IMR-90 (cell line): ENCODE measurements at regions not wholly inside any gene's neighbourhood (a gene's known extent, or its start where the extent isn't known, plus 50 kb on each side); places are given as distances from the start of the nearest gene placed in this dataset.

Experiments
- ATAC-seq: fragments of 200-7000 bp; cut with Tn5 transposase; 2 replicates; pipeline ENCODE4 v1.9.1; 2020; ENCODE audit warnings: low read depth, mild to moderate bottlenecking, moderate library complexity
- BruUV-seq: library from RNA; stranded (reverse); fragments of 400-500 nt; replicated peaks from 2 replicates; lab custom pipeline; 2021; lab: Mats Ljungman, UMichigan
- CTCF ChIA-PET: fragments of 300-600 bp; formaldehyde crosslinking; extraction: SDS; loops from one replicate; lab custom pipeline; 2021; ENCODE audit warnings: antibody characterized with exemption; lab: Yijun Ruan, JAX
- POLR2A ChIA-PET: fragments of 300-600 bp; sonication (Branson Sonifier 250); formaldehyde crosslinking; loops from one replicate; lab custom pipeline; 2022; ENCODE audit warnings: antibody characterized with exemption; ENCODE audit not compliant: unreplicated experiment; lab: Charles Lee
- DNase-seq: peaks from one replicate; pipeline ENCODE4 v3.0.0; 2013
- H2AFZ ChIP-seq: replicated peaks from 2 replicates; pipeline ENCODE3; 2013; ENCODE audit warnings: low read length, mild to moderate bottlenecking; ENCODE audit not compliant: poor library complexity
- H2AK5ac ChIP-seq: 2 replicates; pipeline ENCODE4 v1.6.1; 2013; ENCODE audit warnings: low read depth, low read length, inconsistent platforms
- H2AK9ac ChIP-seq: replicated peaks from 2 replicates; pipeline ENCODE3; 2013; ENCODE audit warnings: mild to moderate bottlenecking, low read depth, low read length, moderate library complexity; ENCODE audit not compliant: poor library complexity
- H2BK120ac ChIP-seq: 2 replicates; pipeline ENCODE4 v1.6.1; 2013; ENCODE audit warnings: low read depth, low read length, inconsistent platforms
- H2BK15ac ChIP-seq: 3 replicates; pipeline ENCODE4 v1.6.1; 2013; ENCODE audit warnings: low read depth, low read length, inconsistent platforms
- H2BK20ac ChIP-seq: 2 replicates; pipeline ENCODE4 v1.6.1; 2013; ENCODE audit warnings: low read depth, mild to moderate bottlenecking, inconsistent platforms, low read length, moderate library complexity
- H2BK5ac ChIP-seq: 2 replicates; pipeline ENCODE4 v1.6.1; 2013; ENCODE audit warnings: mild to moderate bottlenecking, low read depth, low read length, inconsistent platforms; ENCODE audit not compliant: poor library complexity, severe bottlenecking
- H3K14ac ChIP-seq: replicated peaks from 2 replicates; pipeline ENCODE4 v1.6.1; 2013; ENCODE audit warnings: low read depth, low read length, inconsistent platforms
- H3K18ac ChIP-seq: 2 replicates; pipeline ENCODE4 v1.6.1; 2013; ENCODE audit warnings: low read depth, low read length, control low read depth
- H3K23ac ChIP-seq: 2 replicates; pipeline ENCODE4 v1.6.1; 2013; ENCODE audit warnings: low read depth, low read length, inconsistent platforms
- H3K27ac ChIP-seq: 2 replicates; pipeline ENCODE4 v1.5.1; 2013; ENCODE audit warnings: mild to moderate bottlenecking, control low read depth, low read length; ENCODE audit not compliant: insufficient read depth
- H3K27me3 ChIP-seq: 2 replicates; pipeline ENCODE4 v1.6.1; 2013; ENCODE audit warnings: low read length; ENCODE audit not compliant: control insufficient read depth, insufficient read depth
- H3K36me3 ChIP-seq: 2 replicates; pipeline ENCODE4 v1.6.1; 2013; ENCODE audit warnings: low read length, mixed read lengths; ENCODE audit not compliant: control insufficient read depth, insufficient read depth
- H3K4ac ChIP-seq: 2 replicates; pipeline ENCODE4 v1.6.1; 2013; ENCODE audit warnings: low read depth, low read length, inconsistent platforms
- H3K4me1 ChIP-seq: 2 replicates; pipeline ENCODE4 v1.6.1; 2013; ENCODE audit warnings: low read length, mixed read lengths; ENCODE audit not compliant: control insufficient read depth, insufficient read depth
- H3K4me2 ChIP-seq: 2 replicates; pipeline ENCODE4 v1.6.1; 2013; ENCODE audit warnings: low read depth, mild to moderate bottlenecking, control low read depth, low read length, moderate library complexity
- H3K4me3 ChIP-seq: 2 replicates; pipeline ENCODE4 v1.5.1; 2013; ENCODE audit warnings: low read depth, mild to moderate bottlenecking, control low read depth, low read length, moderate library complexity; ENCODE audit not compliant: insufficient read depth
- H3K56ac ChIP-seq: 2 replicates; pipeline ENCODE4 v1.6.1; 2013; ENCODE audit warnings: low read length, inconsistent platforms; ENCODE audit not compliant: insufficient read depth; ENCODE audit errors: extremely low read depth
- H3K79me1 ChIP-seq, 2 experiments: 2 replicates each; pipeline ENCODE4 v1.6.1; 2013; ENCODE audit warnings: low read length in 2 of 2, inconsistent platforms in 1 of 2, low read depth in 1 of 2
- H3K9ac ChIP-seq: 2 replicates; pipeline ENCODE4 v1.6.1; 2013; ENCODE audit warnings: low read depth, low read length, control low read depth
- H3K9me1 ChIP-seq: 2 replicates; pipeline ENCODE4 v1.6.1; 2013; ENCODE audit warnings: low read length, inconsistent platforms; ENCODE audit not compliant: insufficient read depth
- H3K9me3 ChIP-seq: 2 replicates; pipeline ENCODE4 v1.6.1; 2013; ENCODE audit warnings: low read length; ENCODE audit not compliant: control insufficient read depth, insufficient read depth
- H4K20me1 ChIP-seq: 2 replicates; pipeline ENCODE4 v1.6.1; 2013; ENCODE audit warnings: low read length, inconsistent platforms; ENCODE audit not compliant: insufficient read depth
- H4K5ac ChIP-seq: 2 replicates; pipeline ENCODE4 v1.6.1; 2013; ENCODE audit warnings: mild to moderate bottlenecking, low read depth, low read length, control low read depth
- H4K8ac ChIP-seq, 2 experiments: 2 replicates each; pipeline ENCODE4 v1.6.1; 2013; ENCODE audit warnings: low read depth in 2 of 2, low read length in 2 of 2, control low read depth in 1 of 2, inconsistent platforms in 1 of 2
- H4K91ac ChIP-seq: 2 replicates; pipeline ENCODE4 v1.6.1; 2013; ENCODE audit warnings: low read depth, low read length, inconsistent platforms; ENCODE audit not compliant: insufficient read depth
- CHD1 ChIP-seq: IDR thresholded peaks from 2 replicates; pipeline ENCODE4 v1.6.1; 2012; ENCODE audit warnings: low read depth, low read length, improper control_type of control experiment
- FOS ChIP-seq: fragments of 150-350 bp; IDR thresholded peaks from 2 replicates; pipeline ENCODE4 v1.6.1; 2016; ENCODE audit warnings: low read depth, low read length
- MAZ ChIP-seq: IDR thresholded peaks from 2 replicates; pipeline ENCODE4 v1.6.1; 2012; ENCODE audit warnings: low read depth, mild to moderate bottlenecking, low read length, improper control_type of control experiment, moderate library complexity, borderline replicate concordance
- WGBS, 2 experiments: methylation state at CpG; one replicate each; pipeline versions ENCODE4 v1.1.5 to v1.1.7; 2013; ENCODE audit warnings: missing lambda C conversion rate in 2 of 2; ENCODE audit not compliant: insufficient read length in 1 of 2; ENCODE audit errors: extremely low coverage in 2 of 2; 5-methylcytosine and 5-hydroxymethylcytosine counted together
- dilution Hi-C: fragments of 300-500 bp; cut with HindIII; formaldehyde crosslinking; loops from one replicate; pipeline ENCODE4 v1.14.3; 2018; ENCODE audit warnings: low sequenced_read_pairs; ENCODE audit not compliant: unreplicated experiment
- in situ Hi-C: fragments of 300-500 bp; cut with MboI; formaldehyde crosslinking; loops from 3 replicates; pipeline ENCODE4 v1.14.3; 2019; ENCODE audit warnings: low sequenced_read_pairs, inconsistent platforms, mixed read lengths
- intact Hi-C: fragments of 100-400 bp; cut with micrococcal nuclease; formaldehyde crosslinking; loops from 2 replicates; pipeline ENCODE4 v1.10.0; 2022

DNA sequence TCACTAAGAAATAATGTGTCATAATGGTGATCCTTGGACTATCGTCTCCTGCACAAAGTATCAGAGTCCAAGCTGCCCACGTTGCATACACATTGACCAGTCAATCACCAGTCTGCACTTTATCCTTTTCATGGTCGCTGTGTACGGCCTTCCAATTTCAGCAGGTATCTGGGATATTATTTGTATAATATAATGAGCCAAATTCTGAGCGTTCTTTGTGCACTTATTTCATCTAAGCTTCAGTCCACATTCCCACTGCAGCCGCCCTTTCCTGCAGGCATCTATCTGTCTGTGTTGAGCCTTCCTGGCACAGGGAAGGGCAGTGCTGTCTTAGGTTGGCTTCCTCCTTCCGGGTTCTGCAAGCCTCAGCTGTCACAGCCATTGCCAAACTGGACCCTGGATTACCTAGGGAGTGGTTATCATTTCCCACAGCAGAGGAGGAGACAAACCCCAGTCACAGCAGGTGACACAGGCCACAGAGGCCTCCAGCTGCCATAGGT, 174.3 kb downstream of the TTLL2 start:
- H3K4me2 ChIP-seq = no peak overlapping the region
- H2AK9ac ChIP-seq = no peak overlapping the region
- no peak overlapping the region for H2AFZ ChIP-seq
- ATAC-seq (no peak), DNase-seq (no peak)
- H3K56ac ChIP-seq = no peak overlapping the region
- no peak overlapping the region for H3K4ac ChIP-seq
- no peak overlapping the region for H3K4me3 ChIP-seq
- H2BK15ac ChIP-seq = no peak overlapping the region
- POLR2A ChIA-PET = no interaction called here
- dilution Hi-C loops (no loop called here), in situ Hi-C loops (no loop called here), intact Hi-C loops (no loop called here)
- H4K20me1 ChIP-seq = no peaks in the 10 kb centered on the region
- no peak overlapping the region for H4K5ac ChIP-seq
- H3K9me3 ChIP-seq = peaks cover 61% of the 10 kb centered on the region
- H2BK5ac ChIP-seq = no peak overlapping the region
- no peak overlapping the region for H3K23ac ChIP-seq
- H4K91ac ChIP-seq = no peak overlapping the region
- no peaks in the 10 kb centered on the region for H3K4me1 ChIP-seq
- H3K14ac ChIP-seq = no peak overlapping the region
- no peak for TF ChIP-seq MAZ
- no peak for TF ChIP-seq CHD1
- TF ChIP-seq FOS = no peak
- H2BK120ac ChIP-seq = no peak overlapping the region
- H3K36me3 ChIP-seq = no peaks in the 10 kb centered on the region
- no peak overlapping the region for H3K9ac ChIP-seq
- no peaks in the 10 kb centered on the region for H3K79me1 ChIP-seq
- no peak overlapping the region for H2BK20ac ChIP-seq
- whole genome bisulfite sequencing, 2 experiments = no CpG with 5 or more reads among the region's 7 CpGs
- no peak overlapping the region for H3K18ac ChIP-seq
- H3K27ac ChIP-seq = no peak overlapping the region
- CTCF ChIA-PET = no interaction called here
- H3K27me3 ChIP-seq = no peaks in the 10 kb centered on the region
- H4K8ac ChIP-seq = no peak overlapping the region
- no peaks in the 10 kb centered on the region for H3K9me1 ChIP-seq
- no TSS peak for BruUV-seq
- H2AK5ac ChIP-seq = no peak overlapping the region
